Left ventricle myocardium superior (tissue), 1 donor: ENCODE measurements at regions not wholly inside any gene's neighbourhood (a gene's known extent, or its start where the extent isn't known, plus 50 kb on each side); places are given as distances from the start of the nearest gene placed in this dataset.

Experiments used
- ATAC-seq: fragments of 200-7000 bp; cut with Tn5 transposase; one replicate; pipeline ENCODE4 v1.9.1; 2020; ENCODE audit warnings: mild to moderate bottlenecking, moderate library complexity
- DNase-seq: peaks from one replicate; pipeline ENCODE4 v3.0.0-alpha.2; 2020
- intact Hi-C: fragments of 100-400 bp; cut with micrococcal nuclease; formaldehyde crosslinking; loops from one replicate; pipeline ENCODE4 v1.11.0; 2022
- donor health status: DM: no; HTN: yes; CAD: no; lungs with severe emphysema.

GRCh38 chr21:24050231-24050630 lies 1557.0 kb downstream of the MRPL39 start:
- no peak for DNase-seq
- intact Hi-C loops: no loop called here
- ATAC-seq: no peak

DNA sequence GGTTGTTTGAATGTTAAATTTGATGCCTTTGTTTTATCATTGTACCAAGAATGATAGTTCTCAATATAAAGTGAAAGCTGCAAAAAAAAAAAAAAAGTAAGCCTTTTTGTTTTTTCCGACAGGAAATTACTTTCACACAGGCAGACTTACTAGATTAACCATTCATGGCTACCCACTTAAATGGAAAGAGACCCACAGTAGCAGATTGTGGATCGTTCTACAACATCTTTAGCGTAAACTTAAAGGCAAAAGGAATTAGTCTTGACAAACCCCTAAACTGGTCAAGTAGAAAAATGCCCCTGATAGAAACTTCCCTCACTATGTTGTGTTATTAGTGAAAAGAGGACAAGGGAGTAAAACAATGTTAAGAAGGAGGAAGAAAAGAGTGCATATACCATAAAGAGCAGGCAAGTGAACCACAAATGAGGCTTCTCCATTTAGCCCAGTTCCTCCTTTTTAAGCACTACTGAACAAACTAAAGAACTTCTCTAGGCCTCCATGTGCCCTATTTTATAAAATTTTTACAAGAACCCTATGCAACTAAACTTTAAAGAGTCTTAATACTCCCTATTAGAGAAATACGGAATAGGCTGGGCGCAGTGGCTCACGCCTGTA lies 1560.3 kb downstream of the MRPL39 start:
- no peak for ATAC-seq
- no peak for DNase-seq
- intact Hi-C loops: no loop called here

- intact Hi-C loops: no loop called here
- ATAC-seq: peak; percentile 99
- DNase-seq: peak; percentile 78
Measured at GRCh38 chr21:24045775-24046215, 1561.5 kb downstream of the MRPL39 start.

DNA sequence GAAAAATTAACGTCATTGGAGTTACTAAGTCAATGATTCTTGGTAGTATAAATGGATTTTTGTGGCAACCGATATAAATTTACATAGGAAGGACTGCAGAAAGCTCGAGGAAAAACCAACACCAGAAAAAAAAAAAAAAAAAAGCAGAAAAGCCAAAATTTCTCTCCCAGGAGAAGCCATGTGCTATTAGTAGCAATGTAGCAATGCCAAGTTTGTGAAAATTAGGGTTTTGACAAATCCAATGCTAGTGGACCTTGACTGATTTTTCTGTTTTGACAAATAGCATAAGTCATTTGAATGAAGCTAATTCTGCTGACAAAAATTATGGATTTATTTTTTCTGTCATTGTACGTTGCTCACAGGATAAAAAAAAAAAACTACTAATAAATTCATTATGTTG lies 1561.9 kb downstream of the MRPL39 start:
- peak; percentile 62 for ATAC-seq
- no peak for DNase-seq

GRCh38 chr21:24042687-24043086 lies 1564.6 kb downstream of the MRPL39 start:
- intact Hi-C loops: no loop called here
- DNase-seq (no peak), ATAC-seq (no peak)

More for the DNA sequence above, 1561.9 kb downstream of the MRPL39 start:
- intact Hi-C loops: no loop called here

- DNase-seq: no peak
- intact Hi-C loops: no loop called here
- no peak for ATAC-seq
Measured at GRCh38 chr21:24032709-24033232, 1574.5 kb downstream of the MRPL39 start.

DNA sequence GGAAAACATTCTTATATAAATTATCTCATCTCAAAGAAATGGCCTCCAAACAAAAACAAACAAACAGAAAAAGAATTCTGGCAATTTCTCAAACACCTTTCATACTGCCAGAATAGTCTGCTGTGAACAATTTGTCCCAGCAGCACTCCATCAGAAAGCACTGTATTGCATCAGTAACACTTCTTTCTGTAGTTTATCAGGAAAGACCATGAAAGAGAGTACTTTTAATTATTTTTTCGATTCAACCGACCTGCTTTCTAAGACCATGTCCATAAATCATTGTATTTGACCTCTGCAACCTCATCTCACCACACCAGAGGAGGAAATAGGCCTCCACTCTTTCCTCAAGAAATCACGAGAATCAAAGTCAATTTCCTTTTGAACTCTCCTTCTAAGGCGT lies 1579.9 kb downstream of the MRPL39 start:
- DNase-seq (no peak), ATAC-seq (no peak)
- intact Hi-C loops: no loop called here

- no peak for DNase-seq
- intact Hi-C loops: no loop called here
- no peak for ATAC-seq
Measured at GRCh38 chr21:24025101-24025500, 1582.2 kb downstream of the MRPL39 start.

DNA sequence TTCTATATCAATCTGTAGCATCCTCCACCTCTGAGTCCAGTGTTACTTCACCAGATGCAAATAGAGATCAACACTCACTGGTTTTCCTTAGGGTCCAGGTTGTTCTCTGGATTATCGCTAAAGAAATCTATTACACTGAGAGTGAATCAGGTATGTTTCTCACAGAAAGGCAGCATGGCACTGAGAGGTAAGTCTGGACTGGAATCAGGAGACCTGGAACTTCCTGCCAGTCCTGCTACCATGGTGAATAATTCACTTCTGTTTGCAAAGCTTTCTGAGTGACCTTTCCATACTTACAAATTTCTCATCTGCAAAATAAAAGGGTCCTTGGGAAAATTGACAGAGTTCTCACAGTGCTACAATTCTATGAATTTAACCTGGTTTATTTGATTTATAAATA lies 1583.3 kb downstream of the MRPL39 start:
- intact Hi-C loops: no loop called here
- no peak for ATAC-seq
- no peak for DNase-seq

GRCh38 chr21:24023402-24023801 lies 1583.9 kb downstream of the MRPL39 start:
- no peak for DNase-seq
- intact Hi-C loops: no loop called here
- ATAC-seq: no peak

DNA sequence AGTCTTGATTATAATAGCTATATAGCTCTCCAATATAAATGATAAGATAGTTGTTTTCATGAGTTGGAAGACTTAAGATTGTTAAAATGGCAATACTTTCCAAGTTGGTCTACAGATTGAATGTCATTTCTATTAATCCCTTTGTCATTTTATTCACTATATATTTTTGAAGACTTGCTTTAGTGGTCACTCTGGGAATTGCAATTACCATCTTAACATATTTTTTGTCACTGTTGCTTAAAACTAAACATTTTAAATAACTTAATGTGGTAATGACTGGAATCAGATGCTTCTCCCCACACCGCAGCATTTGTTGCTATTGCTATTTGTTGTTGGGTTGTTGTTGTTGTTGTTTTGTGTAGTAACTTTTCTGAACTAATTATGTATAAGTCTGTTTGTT lies 1592.9 kb downstream of the MRPL39 start:
- intact Hi-C loops: no loop called here
- DNase-seq (no peak), ATAC-seq (no peak)

- no peak for DNase-seq
- intact Hi-C loops: no loop called here
- ATAC-seq: no peak
Measured at GRCh38 chr21:24011087-24011486, 1596.2 kb downstream of the MRPL39 start.

DNA sequence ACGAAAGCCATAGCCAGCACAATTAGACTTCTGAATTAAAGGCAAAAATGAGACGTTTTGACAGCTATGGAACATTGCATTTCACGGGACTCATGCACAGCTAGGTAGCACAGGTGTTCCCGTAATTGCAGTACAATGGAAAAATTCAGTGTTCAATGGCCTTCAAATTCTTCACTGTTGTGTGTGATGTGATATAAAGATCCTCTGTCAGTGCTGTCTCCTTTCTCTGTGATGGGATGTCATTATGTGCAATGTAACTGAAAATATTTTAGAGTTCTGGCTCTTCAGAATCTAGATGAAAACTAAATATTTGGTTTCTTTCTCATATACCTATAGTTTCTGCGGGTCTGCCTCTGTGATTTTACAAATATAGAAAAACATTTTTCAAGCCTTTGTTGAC lies 1599.7 kb downstream of the MRPL39 start:
- intact Hi-C loops: no loop called here
- DNase-seq (no peak), ATAC-seq (no peak)

GRCh38 chr21:23986987-23987386 lies 1620.3 kb downstream of the MRPL39 start:
- intact Hi-C loops: no loop called here
- no peak for ATAC-seq
- DNase-seq: no peak

DNA sequence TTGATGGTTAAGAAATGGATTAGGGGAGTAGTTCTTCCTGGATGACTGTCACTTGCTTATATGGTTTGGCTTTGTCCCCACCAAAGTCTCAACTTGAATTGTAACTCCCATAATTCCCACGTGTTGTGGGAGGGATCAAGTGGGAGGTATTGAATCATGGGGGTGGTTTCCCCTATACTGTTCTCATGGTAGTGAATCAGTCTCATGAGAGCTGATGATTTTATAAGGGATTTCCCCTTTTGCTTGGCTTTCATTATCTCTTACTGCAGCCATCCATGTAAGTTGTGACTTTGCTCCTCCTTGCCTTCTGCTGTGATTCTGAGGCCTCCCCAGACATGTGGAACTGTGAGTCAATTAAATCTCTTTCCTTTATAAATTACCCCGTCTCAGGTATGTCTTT lies 1621.1 kb downstream of the MRPL39 start:
- DNase-seq (no peak), ATAC-seq (no peak)
- intact Hi-C loops: no loop called here

DNA sequence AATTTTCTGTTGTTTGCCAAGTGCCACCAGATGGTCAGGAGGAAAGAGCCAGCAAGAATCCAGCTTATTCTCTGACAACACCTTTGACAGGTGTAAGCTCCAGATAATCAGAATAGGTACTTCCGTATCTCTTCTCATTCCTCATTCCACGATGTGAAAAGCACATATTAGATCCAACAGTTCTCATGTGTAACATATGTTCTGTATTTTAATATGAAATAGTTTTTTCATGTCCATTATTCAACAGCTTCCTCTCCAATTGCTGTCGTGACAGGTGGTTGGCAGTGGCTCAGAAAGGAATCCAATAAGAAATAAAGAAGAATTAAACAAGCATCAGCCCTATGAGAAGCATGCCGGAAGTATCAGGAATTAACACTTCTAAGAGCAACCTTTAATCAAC lies 1624.7 kb downstream of the MRPL39 start:
- intact Hi-C loops: no loop called here
- no peak for ATAC-seq
- no peak for DNase-seq

- DNase-seq: no peak
- intact Hi-C loops: no loop called here
- ATAC-seq: no peak
Measured at GRCh38 chr21:23977971-23978370, 1629.3 kb downstream of the MRPL39 start.

DNA sequence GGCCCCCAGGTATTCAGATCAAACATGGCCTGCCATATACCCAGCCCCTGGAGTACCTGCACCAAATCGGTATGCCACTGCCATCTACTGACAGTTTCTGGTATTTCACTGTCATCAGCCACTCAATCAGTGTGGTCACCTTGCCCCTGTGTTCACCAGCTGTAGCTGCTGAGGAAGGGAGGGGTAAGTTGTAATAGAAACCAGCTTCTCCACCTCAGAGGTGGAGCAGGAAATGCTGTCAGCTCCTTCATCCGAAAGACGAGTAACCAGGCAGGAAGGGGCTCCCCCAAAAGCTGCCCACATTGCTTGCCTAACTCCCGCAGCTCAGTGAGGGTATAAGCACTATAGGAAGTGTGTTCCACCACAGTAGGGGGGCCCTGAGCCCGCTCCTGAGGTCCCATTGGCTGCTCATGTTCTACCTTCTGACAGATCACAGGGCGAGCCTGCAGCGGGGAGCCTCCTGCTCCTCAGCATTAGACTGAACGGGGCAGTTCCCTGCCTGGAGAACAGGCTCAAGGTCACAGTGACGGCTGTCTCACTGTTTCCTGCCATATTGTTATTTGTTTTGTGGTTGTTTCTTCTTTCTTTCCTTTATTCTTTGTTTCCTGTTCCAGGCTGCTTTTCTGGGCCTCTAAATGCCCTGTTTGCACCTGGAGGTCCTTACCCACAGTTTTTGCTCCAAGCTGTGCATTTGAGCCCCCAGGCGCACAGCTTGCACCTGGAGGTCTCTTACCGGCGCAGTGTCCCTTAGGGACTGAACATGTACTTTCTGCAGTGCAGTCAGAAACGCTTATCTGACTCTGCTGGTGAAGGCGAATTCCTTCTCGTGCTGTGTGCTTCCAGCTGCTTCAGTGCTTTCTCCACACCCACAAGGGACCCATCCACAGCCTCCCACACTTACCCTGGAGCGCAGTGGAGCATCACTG lies 1638.3 kb downstream of the MRPL39 start:
- ATAC-seq: peak; percentile 29
- no peak for DNase-seq
- intact Hi-C loops: no loop called here

- ATAC-seq: no peak
- intact Hi-C loops: no loop called here
- DNase-seq: no peak
Measured at GRCh38 chr21:23968008-23968407, 1639.3 kb downstream of the MRPL39 start.

GRCh38 chr21:23963454-23963853 lies 1643.8 kb downstream of the MRPL39 start:
- ATAC-seq: no peak
- no peak for DNase-seq
- intact Hi-C loops: no loop called here

- ATAC-seq (no peak), DNase-seq (no peak)
- intact Hi-C loops: no loop called here
Measured at GRCh38 chr21:23960769-23961168, 1646.5 kb downstream of the MRPL39 start.
